B cell (primary cell): ENCODE measurements at regions not wholly inside any gene's neighbourhood (a gene's known extent, or its start where the extent isn't known, plus 50 kb on each side); places are given as distances from the start of the nearest gene placed in this dataset.

Experiments
- CTCF ChIP-seq: fragments of 200-600 bp; IDR thresholded peaks from one replicate; pipeline ENCODE4 v1.8.0; 2022; ENCODE audit warnings: antibody characterized with exemption, mild to moderate bottlenecking
- EZH2 ChIP-seq: IDR thresholded peaks from 2 replicates; pipeline ENCODE4 v1.6.1; 2012; ENCODE audit warnings: borderline replicate concordance, low read depth, mild to moderate bottlenecking, moderate library complexity, low read length; ENCODE audit not compliant: insufficient read depth, poor library complexity, severe bottlenecking

GRCh38 chr19:27772059-27772458 is 1440.9 kb downstream of the UQCRFS1 start:
- no peak for TF ChIP-seq CTCF
- no peak for TF ChIP-seq EZH2
